Endothelial cell of umbilical vein (primary cell): ENCODE measurements at regions not wholly inside any gene's neighbourhood (a gene's known extent, or its start where the extent isn't known, plus 50 kb on each side); places are given as distances from the start of the nearest gene placed in this dataset.

Source experiments
- BruUV-seq: library from RNA; stranded (reverse); fragments of 400-500 nt; replicated peaks from 2 replicates; lab custom pipeline; 2021; lab: Mats Ljungman, UMichigan
- CTCF ChIA-PET: fragments of 300-600, 350-600 bp; sonication (Branson Sonifier 250); formaldehyde crosslinking; loops from one replicate; lab custom pipeline; 2021; ENCODE audit warnings: antibody characterized with exemption, inconsistent platforms; lab: Charles Lee
- POLR2A ChIA-PET: fragments of 300-600, 350-600 bp; sonication (Branson Sonifier 250); formaldehyde crosslinking; loops from one replicate; lab custom pipeline; 2021; ENCODE audit warnings: antibody characterized with exemption, inconsistent platforms; lab: Charles Lee
- DNase-seq: peaks from one replicate; pipeline ENCODE4 v3.0.0-alpha.2; 2011; ENCODE audit warnings: low read depth, low spot score
- FAIRE-seq: peaks from 2 replicates; lab custom pipeline; 2011; peaks lifted over from hg19 to GRCh38; lab: Jason Lieb, UNC
- H2AFZ ChIP-seq: 2 replicates; pipeline ENCODE4 v1.6.0; 2012; ENCODE audit warnings: low read depth, low read length, control low read depth, inconsistent platforms
- H3K27ac ChIP-seq: 2 replicates; pipeline ENCODE4 v1.5.1; 2011; ENCODE audit warnings: low read depth, mild to moderate bottlenecking, control low read depth, low read length, moderate library complexity; ENCODE audit not compliant: insufficient read depth
- H3K27me3 ChIP-seq, 2 experiments: 2 replicates each; pipeline versions ENCODE4 v1.6.0 to v1.6.1; 2011; ENCODE audit warnings: low read length in 2 of 2, mixed read lengths in 1 of 2; ENCODE audit not compliant: control insufficient read depth in 2 of 2, insufficient read depth in 2 of 2
- H3K36me3 ChIP-seq, 2 experiments: 2 replicates in 1 of 2; 3 replicates in 1 of 2; pipeline ENCODE4 v1.5.1; 2011; ENCODE audit warnings: low read length in 2 of 2, mild to moderate bottlenecking in 1 of 2, moderate library complexity in 1 of 2; ENCODE audit not compliant: control insufficient read depth in 2 of 2, insufficient read depth in 2 of 2; ENCODE audit errors: extremely low read depth in 1 of 2
- H3K4me1 ChIP-seq: 3 replicates; pipeline ENCODE4 v1.5.1; 2011; ENCODE audit warnings: mild to moderate bottlenecking, low read length; ENCODE audit not compliant: control insufficient read depth, insufficient read depth; ENCODE audit errors: extremely low read depth
- H3K4me2 ChIP-seq: 2 replicates; pipeline ENCODE4 v1.6.1; 2011; ENCODE audit warnings: low read length, control low read depth, mixed read lengths; ENCODE audit not compliant: insufficient read depth
- H3K4me3 ChIP-seq, 3 experiments: fragments of 200-600 bp in 1 of 3; sonication (generic), shearing (Covaris generic) in 1 of 3; replicated peaks in 1 of 3; 2 replicates each; pipeline ENCODE4 v1.5.1; 2011 to 2016; ENCODE audit warnings: control low read depth in 3 of 3, low read length in 3 of 3, mild to moderate bottlenecking in 2 of 3, inconsistent platforms in 1 of 3, low read depth in 1 of 3, moderate library complexity in 1 of 3; ENCODE audit not compliant: insufficient read depth in 1 of 3
- H3K79me2 ChIP-seq: 2 replicates; pipeline ENCODE4 v1.6.0; 2012; ENCODE audit warnings: low read length, inconsistent platforms; ENCODE audit not compliant: control insufficient read depth, insufficient read depth
- H3K9ac ChIP-seq: replicated peaks from 2 replicates; pipeline ENCODE3; 2011; ENCODE audit warnings: low read length, control low read depth; ENCODE audit not compliant: insufficient read depth; ENCODE audit errors: extremely low read depth
- H3K9me1 ChIP-seq: replicated peaks from 3 replicates; pipeline ENCODE4 v1.6.0; 2011; ENCODE audit warnings: mild to moderate bottlenecking, low read length; ENCODE audit not compliant: control insufficient read depth, insufficient read depth; ENCODE audit errors: extremely low read depth
- H3K9me3 ChIP-seq: replicated peaks from 2 replicates; pipeline ENCODE4 v1.5.1; 2012; ENCODE audit warnings: low read length, inconsistent platforms; ENCODE audit not compliant: control insufficient read depth, insufficient read depth
- H4K20me1 ChIP-seq: replicated peaks from 2 replicates; pipeline ENCODE3; 2011; ENCODE audit warnings: mild to moderate bottlenecking, low read length; ENCODE audit not compliant: control insufficient read depth, insufficient read depth; ENCODE audit errors: extremely low read depth
- GATA2 ChIP-seq: IDR thresholded peaks from 2 replicates; pipeline ENCODE4 v1.7.0; 2011; ENCODE audit warnings: low read depth, mild to moderate bottlenecking, moderate library complexity, mixed read lengths, low read length; ENCODE audit not compliant: insufficient read length, insufficient read depth
- MYC ChIP-seq: IDR thresholded peaks from one replicate; pipeline ENCODE4 v1.6.1; 2011; ENCODE audit warnings: mild to moderate bottlenecking, low read depth, low read length
- POLR2A ChIP-seq: IDR thresholded peaks from 2 replicates; pipeline ENCODE4 v1.6.1; 2012; ENCODE audit warnings: low read depth, mild to moderate bottlenecking, control low read depth, low read length
- POLR2AphosphoS5 ChIP-seq: IDR thresholded peaks from 2 replicates; pipeline ENCODE4 v1.6.1; 2012; ENCODE audit warnings: low read depth, mild to moderate bottlenecking, control low read depth, low read length, moderate library complexity; ENCODE audit not compliant: insufficient read depth
- dilution Hi-C: fragments of 300-500 bp; cut with MboI; formaldehyde crosslinking; loops from one replicate; pipeline ENCODE4 v1.15.0; 2019; ENCODE audit warnings: low sequenced_read_pairs; ENCODE audit not compliant: extremely low pct_ligation_motif_present
- intact Hi-C: fragments of 100-400 bp; cut with micrococcal nuclease; formaldehyde crosslinking; loops from one replicate; pipeline ENCODE4 v1.10.0; 2022
- TF ChIP-seq, protein P1 (sequence below), 2 donors: IDR thresholded peaks; 1 replicate in 1 of 2; 2 replicates in 1 of 2; pipeline ENCODE4 v1.5.1; 2011; ENCODE audit warnings: low read length in 2 of 2, mild to moderate bottlenecking in 2 of 2, moderate library complexity in 2 of 2, control low read depth in 1 of 2, inconsistent platforms in 1 of 2, low read depth in 1 of 2; ENCODE audit not compliant: insufficient read depth in 1 of 2; ENCODE audit errors: extremely low read depth in 1 of 2

- H3K4me2 ChIP-seq: no peak overlapping the region
- FAIRE-seq (no peak), DNase-seq (no peak)
- intact Hi-C loops: loop anchor here (2.0 kb wide), 1 partner anchor 55 kb away; no protein-coding TSS in a partner anchor
- H3K9me1 ChIP-seq: no peaks in the 10 kb centered on the region
- H3K4me3 ChIP-seq: no peak overlapping the region
- no peaks in the 10 kb centered on the region for H3K4me1 ChIP-seq
- no peaks in the 10 kb centered on the region for H3K9me3 ChIP-seq
- no TSS peak for BruUV-seq
- H2AFZ ChIP-seq: no peak overlapping the region
- TF ChIP-seq POLR2A (no peak), MYC (no peak)
- no peak overlapping the region for H3K9ac ChIP-seq
- H3K36me3 ChIP-seq: no peaks in the 10 kb centered on the region
- CTCF ChIA-PET: interaction anchor here (0.9 to 1.1 kb wide), 4 partner anchors 11 to 21 kb away, joined by 3 to 4 read pairs (median 3); no protein-coding TSS in a partner anchor
- H4K20me1 ChIP-seq: no peaks in the 10 kb centered on the region
- dilution Hi-C loops: no loop called here
- POLR2A ChIA-PET: no interaction called here
- no peaks in the 10 kb centered on the region for H3K27me3 ChIP-seq
- H3K79me2 ChIP-seq: no peaks in the 10 kb centered on the region
- H3K27ac ChIP-seq: no peak overlapping the region
Measured at GRCh38 chr2:6771634-6772611, 93.8 kb downstream of the CMPK2 start.

GRCh38 chr2:6773007-6773693, 92.6 kb downstream of the CMPK2 start:
- no peaks in the 10 kb centered on the region for H3K27me3 ChIP-seq
- ChIA-PET POLR2A (no interaction called here), CTCF (interaction anchor here (0.8 to 1.1 kb wide), 7 partner anchors 11 to 26 kb away, joined by 3 to 4 read pairs (median 3); no protein-coding TSS in a partner anchor)
- no peak overlapping the region for H3K4me3 ChIP-seq
- intact Hi-C loops: loop anchor here (1.0 to 2.0 kb wide), 2 partner anchors 54 to 420 kb away; no protein-coding TSS in a partner anchor
- H4K20me1 ChIP-seq: no peaks in the 10 kb centered on the region
- H3K4me1 ChIP-seq: no peaks in the 10 kb centered on the region
- no peaks in the 10 kb centered on the region for H3K9me1 ChIP-seq
- H3K4me2 ChIP-seq: no peak overlapping the region
- no peak overlapping the region for H3K9ac ChIP-seq
- no peak overlapping the region for H3K27ac ChIP-seq
- TF ChIP-seq GATA2: no peak
- no peak for TF ChIP-seq POLR2AphosphoS5
- TF ChIP-seq, protein P1, sequence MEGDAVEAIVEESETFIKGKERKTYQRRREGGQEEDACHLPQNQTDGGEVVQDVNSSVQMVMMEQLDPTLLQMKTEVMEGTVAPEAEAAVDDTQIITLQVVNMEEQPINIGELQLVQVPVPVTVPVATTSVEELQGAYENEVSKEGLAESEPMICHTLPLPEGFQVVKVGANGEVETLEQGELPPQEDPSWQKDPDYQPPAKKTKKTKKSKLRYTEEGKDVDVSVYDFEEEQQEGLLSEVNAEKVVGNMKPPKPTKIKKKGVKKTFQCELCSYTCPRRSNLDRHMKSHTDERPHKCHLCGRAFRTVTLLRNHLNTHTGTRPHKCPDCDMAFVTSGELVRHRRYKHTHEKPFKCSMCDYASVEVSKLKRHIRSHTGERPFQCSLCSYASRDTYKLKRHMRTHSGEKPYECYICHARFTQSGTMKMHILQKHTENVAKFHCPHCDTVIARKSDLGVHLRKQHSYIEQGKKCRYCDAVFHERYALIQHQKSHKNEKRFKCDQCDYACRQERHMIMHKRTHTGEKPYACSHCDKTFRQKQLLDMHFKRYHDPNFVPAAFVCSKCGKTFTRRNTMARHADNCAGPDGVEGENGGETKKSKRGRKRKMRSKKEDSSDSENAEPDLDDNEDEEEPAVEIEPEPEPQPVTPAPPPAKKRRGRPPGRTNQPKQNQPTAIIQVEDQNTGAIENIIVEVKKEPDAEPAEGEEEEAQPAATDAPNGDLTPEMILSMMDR (IDR thresholded peaks at IDR 0.05; ENCODE audit: extremely low read depth in 1 of 2, insufficient read depth in 1 of 2, low read depth in 1 of 2, low read length in 2 of 2): peak; percentile 85 to 86
- dilution Hi-C loops: no loop called here
- H3K9me3 ChIP-seq: no peaks in the 10 kb centered on the region
- peak; percentile 9 for DNase-seq
- no peaks in the 10 kb centered on the region for H3K36me3 ChIP-seq
- peak; percentile 54 for FAIRE-seq
- H3K79me2 ChIP-seq: no peaks in the 10 kb centered on the region
- H2AFZ ChIP-seq: no peak overlapping the region
- no TSS peak for BruUV-seq
